Left lung (tissue), 4 donors: ENCODE measurements at regions not wholly inside any gene's neighbourhood (a gene's known extent, or its start where the extent isn't known, plus 50 kb on each side); places are given as distances from the start of the nearest gene placed in this dataset.

Source experiments
- ATAC-seq: fragments of 200-7000 bp; cut with Tn5 transposase; one replicate; pipeline ENCODE4 v1.9.1; 2020; ENCODE audit warnings: moderate library complexity
- DNase-seq, 4 donors: peaks; one replicate each; pipeline ENCODE4 v3.0.0-alpha.2; 2013 to 2020
- H3K27ac ChIP-seq, 2 donors: fragments of 200-600 bp; sonication (generic) in 1 of 2; one replicate each; pipeline versions ENCODE4 v1.5.0 to v1.8.0; 2020 to 2021
- H3K27me3 ChIP-seq, 2 donors: fragments of 200-600 bp; sonication (generic) in 1 of 2; one replicate each; pipeline versions ENCODE4 v1.5.0 to v1.8.0; 2020 to 2021
- H3K36me3 ChIP-seq, 2 donors: fragments of 200-600 bp; sonication (generic) in 1 of 2; one replicate each; pipeline versions ENCODE4 v1.5.0 to v1.8.0; 2020 to 2021
- H3K4me1 ChIP-seq, 2 donors: fragments of 200-600 bp; one replicate each; pipeline ENCODE4 v1.8.0; 2021
- H3K4me3 ChIP-seq, 2 donors: fragments of 200-600 bp; sonication (generic) in 1 of 2; one replicate each; pipeline versions ENCODE4 v1.5.0 to v1.8.0; 2020 to 2021; ENCODE audit warnings: mild to moderate bottlenecking in 1 of 2
- H3K9me3 ChIP-seq, 2 donors: fragments of 200-600 bp; sonication (generic) in 1 of 2; one replicate each; pipeline versions ENCODE4 v1.5.0 to v1.8.0; 2020 to 2021
- intact Hi-C, 2 donors: fragments of 100-400 bp; cut with DNase I; formaldehyde crosslinking; loops; one replicate each; pipeline versions ENCODE4 v1.11.2 to v1.14.2; 2022
- TF ChIP-seq, protein P1 (sequence below), 2 donors: fragments of 200-600 bp; sonication (generic) in 1 of 2; IDR thresholded peaks; one replicate each; pipeline versions ENCODE4 v1.5.0 to v1.8.0; 2021; ENCODE audit warnings: antibody characterized with exemption in 2 of 2
- donor health status: DM: no; HTN: yes; CAD: no.
- donor health status: DM: no; HTN: no; CAD: no.

DNA sequence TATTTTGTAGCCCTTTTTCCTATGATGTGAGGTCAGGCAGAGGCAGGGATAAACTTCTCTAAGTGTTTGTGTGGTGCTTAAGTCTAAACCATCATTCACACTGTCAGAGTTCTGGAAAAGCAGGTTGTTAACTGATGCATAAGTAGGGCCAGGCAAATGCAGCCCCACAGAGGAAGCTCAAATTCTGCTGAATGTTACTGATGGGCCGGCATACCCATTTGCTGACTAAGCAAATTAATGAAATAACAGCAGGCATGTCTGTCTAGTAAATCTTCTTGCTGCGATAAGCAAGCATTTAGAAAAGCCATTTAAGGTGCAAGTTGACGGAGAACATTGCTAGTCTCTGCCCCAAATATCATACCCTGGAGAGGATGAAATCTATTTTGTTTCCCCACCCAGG lies 523.2 kb upstream of the CCDC196 start:
- H3K27ac ChIP-seq: no peak overlapping the region
- no peak for ATAC-seq
- no peak for DNase-seq
- no peaks in the 10 kb centered on the region for H3K4me1 ChIP-seq
- no peak overlapping the region for H3K4me3 ChIP-seq
- TF ChIP-seq, protein P1, sequence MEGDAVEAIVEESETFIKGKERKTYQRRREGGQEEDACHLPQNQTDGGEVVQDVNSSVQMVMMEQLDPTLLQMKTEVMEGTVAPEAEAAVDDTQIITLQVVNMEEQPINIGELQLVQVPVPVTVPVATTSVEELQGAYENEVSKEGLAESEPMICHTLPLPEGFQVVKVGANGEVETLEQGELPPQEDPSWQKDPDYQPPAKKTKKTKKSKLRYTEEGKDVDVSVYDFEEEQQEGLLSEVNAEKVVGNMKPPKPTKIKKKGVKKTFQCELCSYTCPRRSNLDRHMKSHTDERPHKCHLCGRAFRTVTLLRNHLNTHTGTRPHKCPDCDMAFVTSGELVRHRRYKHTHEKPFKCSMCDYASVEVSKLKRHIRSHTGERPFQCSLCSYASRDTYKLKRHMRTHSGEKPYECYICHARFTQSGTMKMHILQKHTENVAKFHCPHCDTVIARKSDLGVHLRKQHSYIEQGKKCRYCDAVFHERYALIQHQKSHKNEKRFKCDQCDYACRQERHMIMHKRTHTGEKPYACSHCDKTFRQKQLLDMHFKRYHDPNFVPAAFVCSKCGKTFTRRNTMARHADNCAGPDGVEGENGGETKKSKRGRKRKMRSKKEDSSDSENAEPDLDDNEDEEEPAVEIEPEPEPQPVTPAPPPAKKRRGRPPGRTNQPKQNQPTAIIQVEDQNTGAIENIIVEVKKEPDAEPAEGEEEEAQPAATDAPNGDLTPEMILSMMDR (IDR thresholded peaks at IDR 0.05): no peak
- no peaks in the 10 kb centered on the region for H3K9me3 ChIP-seq
- no peaks in the 10 kb centered on the region for H3K36me3 ChIP-seq
- H3K27me3 ChIP-seq: peaks cover 0 to 8% of the 10 kb centered on the region in 2 donors
- intact Hi-C loops: no loop called here

DNA sequence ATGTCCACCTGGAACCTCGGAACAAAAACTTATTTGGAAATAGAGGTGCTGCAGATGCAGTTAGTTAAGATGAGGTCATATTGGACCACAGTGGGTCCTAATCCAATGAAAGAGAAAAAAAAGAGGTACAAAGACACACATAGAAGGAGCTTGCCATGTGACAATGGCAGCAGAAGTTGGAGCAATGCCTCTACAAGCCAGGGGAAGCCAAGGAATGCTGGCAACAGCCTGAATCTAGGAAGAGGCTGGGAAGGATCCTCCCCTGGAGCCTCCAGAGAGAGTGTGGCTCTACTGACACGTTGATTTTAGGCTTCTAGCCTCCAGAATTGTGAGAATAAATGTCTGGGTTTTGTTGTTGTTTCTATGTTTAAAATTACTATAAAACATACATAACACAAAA lies 521.8 kb upstream of the CCDC196 start:
- intact Hi-C loops: no loop called here
- DNase-seq: no peak
- H3K9me3 ChIP-seq: no peaks in the 10 kb centered on the region

DNA sequence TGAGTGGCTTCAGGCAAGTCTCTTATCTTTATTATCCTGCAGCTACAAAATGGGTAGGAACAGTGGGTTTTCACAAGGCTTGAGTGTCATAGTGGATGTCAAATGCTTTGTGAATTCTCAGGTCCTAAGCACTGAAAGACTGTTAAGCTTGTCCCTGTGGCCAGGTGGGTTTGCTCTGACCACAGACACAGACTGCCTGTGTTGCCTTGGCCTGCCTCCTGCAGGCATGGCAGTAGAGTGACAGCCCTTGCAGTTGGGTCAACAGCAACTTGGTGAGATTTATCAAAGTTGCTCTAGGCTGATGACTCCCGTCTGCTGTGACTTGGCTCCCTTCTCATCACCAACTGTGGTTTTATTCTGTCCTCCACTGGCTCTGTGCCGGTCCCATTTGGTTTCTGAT lies 520.0 kb upstream of the CCDC196 start:
- H3K36me3 ChIP-seq: no peaks in the 10 kb centered on the region
- intact Hi-C loops: no loop called here
- H3K4me1 ChIP-seq: no peaks in the 10 kb centered on the region
- H3K4me3 ChIP-seq: no peak overlapping the region
- no peak overlapping the region for H3K27ac ChIP-seq
- H3K9me3 ChIP-seq: no peaks in the 10 kb centered on the region
- peaks cover 0 to 8% of the 10 kb centered on the region in 2 donors for H3K27me3 ChIP-seq
- DNase-seq (no peak), ATAC-seq (no peak)
- TF ChIP-seq, protein P1 (IDR thresholded peaks at IDR 0.05): no peak

More for the DNA sequence above, 521.8 kb upstream of the CCDC196 start:
- Histone ChIP-seq H3K27me3 (peaks cover 0 to 8% of the 10 kb centered on the region in 2 donors), H3K27ac (no peak overlapping the region), H3K4me1 (no peaks in the 10 kb centered on the region), H3K36me3 (no peaks in the 10 kb centered on the region), H3K4me3 (no peak overlapping the region)
- ATAC-seq: no peak
- TF ChIP-seq, protein P1 (IDR thresholded peaks at IDR 0.05): no peak

DNA sequence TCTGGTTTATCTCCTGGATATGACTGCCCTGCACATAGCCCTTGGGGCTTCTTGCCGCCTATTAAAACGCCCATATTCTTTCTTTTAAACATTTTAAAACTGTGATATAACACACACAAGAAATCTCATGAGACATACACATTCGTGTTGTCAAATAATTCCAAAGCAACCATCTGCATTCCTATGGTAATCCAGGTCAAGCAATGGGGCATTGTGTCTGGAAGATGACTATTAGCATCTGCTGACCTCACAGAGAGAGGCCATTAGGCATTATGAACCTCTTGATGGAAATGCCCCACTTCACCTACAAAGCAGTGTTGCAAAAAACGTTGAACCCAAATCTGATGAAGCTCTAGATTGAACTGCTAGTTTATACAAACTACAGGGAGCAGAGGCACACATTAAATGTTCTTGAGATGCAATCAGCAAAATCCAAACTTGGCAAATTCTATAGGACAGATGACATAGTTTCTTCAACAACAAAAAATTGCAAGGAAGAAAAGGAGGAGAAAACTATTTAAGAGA lies 513.8 kb upstream of the CCDC196 start:
- TF ChIP-seq, protein P1 (IDR thresholded peaks at IDR 0.05): no peak
- no peak for ATAC-seq

DNA sequence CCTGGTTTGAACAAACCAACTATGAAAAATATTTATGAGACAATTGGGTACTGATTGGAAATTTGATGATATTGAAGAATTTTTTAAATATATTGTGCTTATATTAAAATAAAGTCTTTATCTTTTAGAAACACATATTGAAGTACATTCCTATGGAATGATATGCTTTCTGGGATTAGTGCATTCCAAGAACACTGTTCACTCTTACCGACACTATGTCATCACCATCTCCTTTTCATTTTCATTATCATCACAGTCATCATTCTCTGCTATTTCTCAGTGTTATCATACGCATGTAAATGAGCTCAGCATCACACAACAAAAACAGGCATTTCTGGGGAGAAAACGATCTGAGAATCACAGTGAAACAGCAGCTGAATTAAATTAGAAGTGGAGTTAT lies 513.3 kb upstream of the CCDC196 start:
- no peak for DNase-seq
- Histone ChIP-seq H3K9me3 (no peaks in the 10 kb centered on the region), H3K27ac (no peak overlapping the region), H3K4me3 (no peak overlapping the region), H3K4me1 (no peaks in the 10 kb centered on the region), H3K27me3 (no peaks in the 10 kb centered on the region), H3K36me3 (no peaks in the 10 kb centered on the region)
- TF ChIP-seq, protein P1 (IDR thresholded peaks at IDR 0.05): no peak
- intact Hi-C loops: no loop called here
- ATAC-seq: no peak

More for the DNA sequence above, 513.8 kb upstream of the CCDC196 start:
- intact Hi-C loops: no loop called here
- no peak for DNase-seq
- Histone ChIP-seq H3K27me3 (no peaks in the 10 kb centered on the region), H3K36me3 (no peaks in the 10 kb centered on the region), H3K4me3 (no peak overlapping the region), H3K4me1 (no peaks in the 10 kb centered on the region), H3K27ac (no peak overlapping the region), H3K9me3 (no peaks in the 10 kb centered on the region)
